ENCODE measurements at regions not wholly inside any gene's neighbourhood (a gene's known extent, or its start where the extent isn't known, plus 50 kb on each side); places are given as distances from the start of the nearest gene placed in this dataset.

- TF ChIP-seq CTCF (IDR thresholded peaks at IDR 0.05) (no peak), POLR2AphosphoS5 (IDR thresholded peaks at IDR 0.05; ENCODE audit: insufficient read depth in 1 of 2, low read depth in 1 of 2) (no peak), POLR2A (IDR thresholded peaks at IDR 0.05) (no peak)
Observed at GRCh38 chr14:58724702-58725101, 86.9 kb downstream of the DACT1 start.

All from vagina (tissue), 2 donors.